Brain microvascular endothelial cell (primary cell): ENCODE measurements at regions not wholly inside any gene's neighbourhood (a gene's known extent, or its start where the extent isn't known, plus 50 kb on each side); places are given as distances from the start of the nearest gene placed in this dataset.

Experiments used
- DNase-seq: peaks from one replicate; pipeline ENCODE4 v3.0.0-alpha.2; 2020
- H3K27ac ChIP-seq: fragments of 250-450 bp; sonication (Bioruptor Pico); 2 replicates; pipeline ENCODE4 v1.5.1; 2020; ENCODE audit warnings: mild to moderate bottlenecking, moderate library complexity
- H3K27me3 ChIP-seq: fragments of 250-450 bp; sonication (Bioruptor Pico); replicated peaks from 2 replicates; pipeline ENCODE4 v1.5.1; 2020; ENCODE audit warnings: mild to moderate bottlenecking
- H3K36me3 ChIP-seq: fragments of 250-450 bp; sonication (Bioruptor Pico); replicated peaks from 2 replicates; pipeline ENCODE4 v1.5.1; 2020; ENCODE audit warnings: mild to moderate bottlenecking
- H3K4me3 ChIP-seq: 2 replicates; pipeline ENCODE4 v1.5.1; 2011; ENCODE audit warnings: low read depth, mild to moderate bottlenecking, control low read depth, low read length, moderate library complexity
- in situ Hi-C: cut with HindIII; loops from 2 replicates; pipeline ENCODE4 v1.10.0; 2017; ENCODE audit warnings: low sequenced_read_pairs, low pct_ligation_motif_present
- TF ChIP-seq, protein P1 (sequence below): IDR thresholded peaks from 2 replicates; pipeline ENCODE4 v1.5.1; 2011; ENCODE audit warnings: low read depth, mild to moderate bottlenecking, moderate library complexity, low read length, control low read depth, inconsistent platforms; ENCODE audit errors: missing control alignments

DNA sequence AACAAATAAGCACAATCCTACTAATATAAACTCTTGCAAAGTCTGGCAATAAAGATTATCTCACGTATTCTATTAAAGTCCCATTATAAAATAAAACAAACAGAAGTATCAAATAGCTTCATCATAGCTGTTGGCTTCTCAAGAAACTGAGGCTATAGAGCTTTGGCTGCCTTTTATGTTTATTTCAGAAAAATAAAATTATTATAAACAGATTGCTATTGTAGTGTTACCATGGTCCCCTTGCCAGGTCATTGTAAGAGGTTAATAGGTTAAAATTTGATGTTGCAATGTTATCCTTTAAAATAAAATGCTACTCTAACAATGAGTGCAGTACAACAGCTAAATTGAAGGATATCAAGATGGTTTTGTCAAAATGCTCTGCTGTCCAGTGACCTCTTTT is 828.8 kb upstream of the SOX9 start:
- no peak for DNase-seq
- in situ Hi-C loops = no loop called here
- no peaks in the 10 kb centered on the region for H3K27me3 ChIP-seq
- no peaks in the 10 kb centered on the region for H3K36me3 ChIP-seq
- TF ChIP-seq, protein P1, sequence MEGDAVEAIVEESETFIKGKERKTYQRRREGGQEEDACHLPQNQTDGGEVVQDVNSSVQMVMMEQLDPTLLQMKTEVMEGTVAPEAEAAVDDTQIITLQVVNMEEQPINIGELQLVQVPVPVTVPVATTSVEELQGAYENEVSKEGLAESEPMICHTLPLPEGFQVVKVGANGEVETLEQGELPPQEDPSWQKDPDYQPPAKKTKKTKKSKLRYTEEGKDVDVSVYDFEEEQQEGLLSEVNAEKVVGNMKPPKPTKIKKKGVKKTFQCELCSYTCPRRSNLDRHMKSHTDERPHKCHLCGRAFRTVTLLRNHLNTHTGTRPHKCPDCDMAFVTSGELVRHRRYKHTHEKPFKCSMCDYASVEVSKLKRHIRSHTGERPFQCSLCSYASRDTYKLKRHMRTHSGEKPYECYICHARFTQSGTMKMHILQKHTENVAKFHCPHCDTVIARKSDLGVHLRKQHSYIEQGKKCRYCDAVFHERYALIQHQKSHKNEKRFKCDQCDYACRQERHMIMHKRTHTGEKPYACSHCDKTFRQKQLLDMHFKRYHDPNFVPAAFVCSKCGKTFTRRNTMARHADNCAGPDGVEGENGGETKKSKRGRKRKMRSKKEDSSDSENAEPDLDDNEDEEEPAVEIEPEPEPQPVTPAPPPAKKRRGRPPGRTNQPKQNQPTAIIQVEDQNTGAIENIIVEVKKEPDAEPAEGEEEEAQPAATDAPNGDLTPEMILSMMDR = no peak
- no peak overlapping the region for H3K4me3 ChIP-seq
- no peak overlapping the region for H3K27ac ChIP-seq

DNA sequence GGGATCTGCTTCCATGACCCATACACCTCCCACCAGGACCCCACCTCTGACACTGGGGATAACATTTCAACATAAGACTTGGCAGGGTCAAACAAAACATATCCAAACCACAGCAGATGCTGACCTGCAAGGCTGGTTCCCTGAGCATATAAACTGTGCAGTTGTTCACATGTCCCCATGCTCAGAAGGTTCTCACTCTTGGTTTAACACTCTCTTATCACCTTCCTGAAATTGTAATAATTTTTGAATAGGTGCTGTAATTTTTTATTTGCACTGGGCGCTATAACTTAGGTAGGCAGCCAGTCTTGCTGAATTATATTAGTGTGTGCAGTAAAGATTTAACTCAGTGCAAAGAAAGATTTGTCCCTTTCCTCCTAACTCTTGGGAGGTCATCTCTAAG is 824.8 kb upstream of the SOX9 start:
- in situ Hi-C loops = no loop called here
- no peak for DNase-seq
- TF ChIP-seq, protein P1 = no peak
- Histone ChIP-seq H3K36me3 (no peaks in the 10 kb centered on the region), H3K27ac (no peak overlapping the region), H3K4me3 (no peak overlapping the region), H3K27me3 (no peaks in the 10 kb centered on the region)

DNA sequence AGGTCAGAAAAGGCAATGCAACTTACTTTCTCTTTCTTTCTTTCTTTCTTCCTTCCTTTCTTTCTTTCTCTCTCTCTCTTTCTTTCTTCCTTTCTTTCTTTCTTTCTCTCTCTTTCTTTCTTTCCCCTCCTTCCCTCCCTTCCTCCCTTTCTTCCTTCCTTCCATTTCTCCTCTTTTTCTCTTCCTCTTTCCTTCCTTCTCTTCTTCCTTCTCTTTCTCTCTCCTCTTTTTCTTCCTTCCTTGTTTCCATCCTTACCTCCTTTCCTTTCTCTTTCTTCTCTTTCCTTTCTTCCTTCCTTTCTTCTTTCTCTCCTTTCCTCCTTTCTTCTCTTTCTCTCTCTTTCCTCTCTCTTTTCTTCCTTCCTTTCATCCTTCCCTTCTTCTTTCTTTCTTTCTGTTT is 819.8 kb upstream of the SOX9 start:
- Histone ChIP-seq H3K36me3 (no peaks in the 10 kb centered on the region), H3K4me3 (no peak overlapping the region), H3K27me3 (no peaks in the 10 kb centered on the region), H3K27ac (no peak overlapping the region)
- in situ Hi-C loops = no loop called here
- DNase-seq = no peak
- TF ChIP-seq, protein P1 = no peak

DNA sequence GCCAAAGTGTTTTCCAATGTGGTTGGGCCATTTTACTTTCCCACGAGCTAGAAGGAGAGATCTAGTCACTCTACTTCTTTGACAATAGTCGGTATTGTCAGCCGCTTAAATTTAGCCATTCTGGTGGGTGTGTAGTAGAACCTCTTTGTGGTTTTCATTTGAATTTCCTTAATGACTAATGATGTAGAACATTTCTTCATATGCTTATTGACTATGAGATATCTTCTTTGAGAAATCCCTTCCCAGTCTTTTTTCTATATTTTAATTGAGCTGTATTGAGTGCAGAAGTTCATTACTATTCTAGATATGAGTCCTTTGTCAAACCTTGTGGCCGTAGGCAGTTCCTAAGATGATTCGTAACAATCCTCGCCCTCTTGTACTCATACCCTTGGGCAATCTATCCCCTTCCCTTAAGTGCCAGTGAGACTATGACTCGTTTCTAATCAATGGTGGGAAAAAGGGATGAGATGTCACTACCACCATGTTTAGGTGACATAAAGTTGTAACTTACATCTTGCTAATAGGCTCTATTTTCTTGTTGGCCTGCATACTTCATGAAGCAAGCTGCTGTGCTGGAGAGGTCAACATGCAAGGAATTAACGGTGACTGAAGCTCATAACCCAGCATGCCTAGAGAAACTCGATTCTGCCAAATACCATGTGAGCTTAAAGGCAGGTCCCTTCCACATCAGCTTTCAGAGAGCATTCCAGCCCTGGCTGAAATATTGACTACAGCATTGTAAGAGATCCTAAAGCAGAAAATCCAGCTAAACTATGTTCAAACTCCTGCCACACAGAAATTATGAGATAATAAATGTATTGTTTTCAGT is 817.9 kb upstream of the SOX9 start:
- no peaks in the 10 kb centered on the region for H3K27me3 ChIP-seq
- in situ Hi-C loops = no loop called here
- H3K36me3 ChIP-seq = no peaks in the 10 kb centered on the region
- TF ChIP-seq, protein P1 = no peak
- no peak for DNase-seq
- no peak overlapping the region for H3K4me3 ChIP-seq
- H3K27ac ChIP-seq = no peak overlapping the region

DNA sequence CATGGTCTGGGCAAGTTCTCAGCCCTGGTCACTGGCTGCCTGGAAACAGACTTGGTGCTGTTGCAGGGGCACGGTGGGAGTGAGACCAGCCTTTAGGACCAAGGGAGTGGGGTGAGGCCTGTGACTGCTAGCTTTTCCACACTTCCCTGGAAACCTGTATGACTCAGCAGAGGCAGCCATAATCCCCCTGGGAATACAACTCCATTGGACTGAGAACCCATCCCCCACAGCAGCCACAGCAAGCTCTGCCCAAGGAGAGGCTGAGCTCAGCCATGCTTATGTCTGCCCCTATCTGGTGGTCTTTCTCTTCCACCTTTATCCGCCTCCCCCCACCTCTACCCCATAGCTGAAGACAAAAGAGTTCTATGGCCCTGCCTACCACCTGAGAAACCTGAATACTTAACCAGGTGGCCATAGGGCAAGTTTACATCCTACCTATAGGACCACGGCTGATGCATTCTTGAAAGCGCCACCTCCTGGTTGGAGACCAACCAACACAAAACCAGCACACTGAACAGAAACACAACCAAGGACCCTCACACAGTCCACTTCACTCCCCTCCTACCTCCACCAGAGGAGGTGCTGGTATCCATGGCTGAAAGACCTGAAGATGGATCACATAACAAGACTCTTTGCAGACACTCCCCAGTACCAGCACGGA is 816.2 kb upstream of the SOX9 start:
- in situ Hi-C loops = no loop called here
- no peaks in the 10 kb centered on the region for H3K27me3 ChIP-seq
- TF ChIP-seq, protein P1 = no peak

DNA sequence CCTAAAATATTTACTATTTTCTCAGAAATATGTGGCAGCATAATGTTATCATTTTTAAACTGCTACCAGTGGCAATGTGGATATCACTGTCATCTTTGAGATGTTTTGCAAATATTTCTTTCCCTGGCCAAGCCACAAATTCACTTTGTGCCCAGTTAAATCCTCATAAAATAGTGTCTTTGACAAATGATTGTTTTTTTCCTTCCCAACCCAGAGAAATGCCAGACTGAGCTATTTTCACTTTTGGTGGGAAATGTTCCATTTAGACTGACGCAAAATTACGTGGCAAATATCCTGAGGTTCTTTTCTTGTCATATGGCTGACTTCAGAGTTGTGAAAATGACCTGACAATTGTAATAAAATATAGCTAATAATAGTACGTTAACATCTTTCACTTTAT is 807.0 kb upstream of the SOX9 start:
- in situ Hi-C loops = no loop called here
- TF ChIP-seq, protein P1 = no peak

More for the DNA sequence above, 816.2 kb upstream of the SOX9 start:
- Histone ChIP-seq H3K36me3 (no peaks in the 10 kb centered on the region), H3K27ac (no peak overlapping the region), H3K4me3 (no peak overlapping the region)
- DNase-seq = no peak

More for the DNA sequence above, 807.0 kb upstream of the SOX9 start:
- Histone ChIP-seq H3K36me3 (no peaks in the 10 kb centered on the region), H3K4me3 (no peak overlapping the region), H3K27me3 (no peaks in the 10 kb centered on the region), H3K27ac (no peak overlapping the region)
- no peak for DNase-seq
